ENCODE measurements at regions not wholly inside any gene's neighbourhood (a gene's known extent, or its start where the extent isn't known, plus 50 kb on each side); places are given as distances from the start of the nearest gene placed in this dataset.
"Not testable (repeated sequence)": the region's sequence is repeated elsewhere in the genome, so short reads cannot be mapped to it uniquely, and the experiment has no call there.

GRCh38 chr3:98710067-98710659, 53.0 kb upstream of the ST3GAL6 start:
- POLR2A ChIA-PET (ENCODE audit: low non-redundant PET) = no interaction called here
- no peak for TF ChIP-seq CTCF (conservative IDR thresholded peaks at IDR 0.05; ENCODE audit: low read depth)
- DNase-seq (ENCODE audit: low spot score) = no peak
- no peak overlapping the region for H3K27ac ChIP-seq
- CTCF ChIA-PET = interaction anchor here (0.6 kb wide), 1 partner anchor 37 kb away, joined by 4 read pairs; no protein-coding TSS in a partner anchor

- ChIA-PET CTCF (no interaction called here), POLR2A (ENCODE audit: low non-redundant PET) (no interaction called here)
- H3K27ac ChIP-seq = no peak overlapping the region
- no peak for DNase-seq (ENCODE audit: low spot score)
- no peak for TF ChIP-seq CTCF (conservative IDR thresholded peaks at IDR 0.05; ENCODE audit: low read depth)
Measured at GRCh38 chr3:98711426-98711825, 51.7 kb upstream of the ST3GAL6 start.

- DNase-seq (ENCODE audit: low spot score) = no peak
- ChIA-PET POLR2A (ENCODE audit: low non-redundant PET) (no interaction called here), CTCF (no interaction called here)
- no peak overlapping the region for H3K27ac ChIP-seq
- TF ChIP-seq CTCF (conservative IDR thresholded peaks at IDR 0.05; ENCODE audit: low read depth) = no peak
Measured at GRCh38 chr3:98712726-98713125, 50.4 kb upstream of the ST3GAL6 start.

DNA sequence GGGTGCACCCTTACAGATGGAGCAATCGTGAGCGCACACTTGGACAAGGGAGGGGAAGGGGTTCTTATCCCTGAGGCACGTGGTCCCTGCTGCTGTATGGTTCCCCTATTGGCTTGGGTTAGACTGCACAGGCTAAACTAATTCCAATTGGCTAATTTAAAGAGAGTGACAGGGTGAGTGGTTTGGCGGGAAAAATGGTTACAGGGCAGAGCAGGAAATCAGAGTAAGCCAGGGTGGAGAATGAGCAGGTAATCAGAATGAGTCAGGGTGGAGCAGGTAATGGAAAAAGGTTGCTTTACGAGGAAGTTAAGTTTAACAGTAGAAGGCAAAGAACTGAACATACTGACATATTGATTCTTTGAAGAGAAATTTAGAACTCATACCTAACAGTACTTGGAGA, 49.8 kb upstream of the ST3GAL6 start:
- DNase-seq (ENCODE audit: low spot score); H3K27ac ChIP-seq; POLR2A ChIA-PET (ENCODE audit: low non-redundant PET); CTCF ChIA-PET: not testable (repeated sequence)

All from RWPE1 (cell line).